Astrocyte (in vitro differentiated cells and primary cell): ENCODE measurements at regions not wholly inside any gene's neighbourhood (a gene's known extent, or its start where the extent isn't known, plus 50 kb on each side); places are given as distances from the start of the nearest gene placed in this dataset.

ENCODE experiments used
- DNase-seq: peaks from one replicate; pipeline ENCODE4 v3.0.0-alpha.2; 2010; ENCODE audit warnings: low read depth
- FAIRE-seq: peaks from 2 replicates; lab custom pipeline; 2011; peaks lifted over from hg19 to GRCh38; lab: Jason Lieb, UNC
- H2AFZ ChIP-seq: 2 replicates; pipeline ENCODE4 v1.6.0; 2012; ENCODE audit warnings: low read depth, low read length, inconsistent platforms
- H3K27ac ChIP-seq: 2 replicates; pipeline ENCODE4 v1.5.1; 2011; ENCODE audit warnings: low read depth, low read length, inconsistent platforms
- H3K27me3 ChIP-seq: 2 replicates; pipeline ENCODE4 v1.6.0; 2011; ENCODE audit warnings: low read length, inconsistent platforms; ENCODE audit not compliant: insufficient read depth
- H3K36me3 ChIP-seq: 2 replicates; pipeline ENCODE4 v1.5.1; 2011; ENCODE audit warnings: low read length, inconsistent platforms; ENCODE audit not compliant: insufficient read depth
- H3K4me1 ChIP-seq: 2 replicates; pipeline ENCODE4 v1.5.1; 2011; ENCODE audit warnings: low read length, inconsistent platforms; ENCODE audit not compliant: insufficient read depth
- H3K4me2 ChIP-seq: 2 replicates; pipeline ENCODE4 v1.6.0; 2012; ENCODE audit warnings: low read length, inconsistent platforms
- H3K4me3 ChIP-seq: 2 replicates; pipeline ENCODE4 v1.5.1; 2011; ENCODE audit warnings: low read depth, mild to moderate bottlenecking, low read length, inconsistent platforms; ENCODE audit not compliant: insufficient read depth
- H3K79me2 ChIP-seq: 2 replicates; pipeline ENCODE4 v1.6.0; 2012; ENCODE audit warnings: mild to moderate bottlenecking, low read length, inconsistent platforms; ENCODE audit not compliant: insufficient read depth
- H3K9ac ChIP-seq: 2 replicates; pipeline ENCODE4 v1.6.0; 2012; ENCODE audit warnings: mild to moderate bottlenecking, low read length, inconsistent platforms
- H3K9me3 ChIP-seq: 2 replicates; pipeline ENCODE4 v1.5.1; 2012; ENCODE audit warnings: low read depth, mild to moderate bottlenecking, low read length, inconsistent platforms; ENCODE audit not compliant: insufficient read depth
- H4K20me1 ChIP-seq: 2 replicates; pipeline ENCODE4 v1.6.0; 2012; ENCODE audit warnings: low read length, inconsistent platforms; ENCODE audit not compliant: insufficient read depth
- H3K27ac Mint-ChIP-seq: one replicate; pipeline ENCODE4 v1.8.0; 2021; ENCODE audit warnings: mild to moderate bottlenecking, mixed read lengths; ENCODE audit not compliant: unreplicated experiment
- H3K27me3 Mint-ChIP-seq: one replicate; pipeline ENCODE4 v1.8.0; 2021; ENCODE audit warnings: low read depth, mixed read lengths; ENCODE audit not compliant: unreplicated experiment
- H3K36me3 Mint-ChIP-seq: one replicate; pipeline ENCODE4 v1.8.0; 2021; ENCODE audit warnings: low read depth, mixed read lengths; ENCODE audit not compliant: unreplicated experiment
- H3K4me1 Mint-ChIP-seq: one replicate; pipeline ENCODE4 v1.8.0; 2021; ENCODE audit warnings: low read depth, mixed read lengths; ENCODE audit not compliant: unreplicated experiment
- H3K4me3 Mint-ChIP-seq: one replicate; pipeline ENCODE4 v1.8.0; 2021; ENCODE audit warnings: mild to moderate bottlenecking, moderate library complexity, mixed read lengths; ENCODE audit not compliant: unreplicated experiment
- H3K9me3 Mint-ChIP-seq: one replicate; pipeline ENCODE4 v1.8.0; 2021; ENCODE audit warnings: mild to moderate bottlenecking, mixed read lengths; ENCODE audit not compliant: unreplicated experiment
- CTCF ChIP-seq: IDR thresholded peaks from 2 replicates; pipeline ENCODE4 v1.5.1; 2011; ENCODE audit warnings: low read depth, mild to moderate bottlenecking, inconsistent platforms, low read length, moderate library complexity; ENCODE audit not compliant: insufficient read depth
- EZH2 ChIP-seq: IDR thresholded peaks from 2 replicates; pipeline ENCODE4 v1.6.1; 2012; ENCODE audit warnings: mild to moderate bottlenecking, low read length, inconsistent platforms; ENCODE audit not compliant: insufficient read depth

DNA sequence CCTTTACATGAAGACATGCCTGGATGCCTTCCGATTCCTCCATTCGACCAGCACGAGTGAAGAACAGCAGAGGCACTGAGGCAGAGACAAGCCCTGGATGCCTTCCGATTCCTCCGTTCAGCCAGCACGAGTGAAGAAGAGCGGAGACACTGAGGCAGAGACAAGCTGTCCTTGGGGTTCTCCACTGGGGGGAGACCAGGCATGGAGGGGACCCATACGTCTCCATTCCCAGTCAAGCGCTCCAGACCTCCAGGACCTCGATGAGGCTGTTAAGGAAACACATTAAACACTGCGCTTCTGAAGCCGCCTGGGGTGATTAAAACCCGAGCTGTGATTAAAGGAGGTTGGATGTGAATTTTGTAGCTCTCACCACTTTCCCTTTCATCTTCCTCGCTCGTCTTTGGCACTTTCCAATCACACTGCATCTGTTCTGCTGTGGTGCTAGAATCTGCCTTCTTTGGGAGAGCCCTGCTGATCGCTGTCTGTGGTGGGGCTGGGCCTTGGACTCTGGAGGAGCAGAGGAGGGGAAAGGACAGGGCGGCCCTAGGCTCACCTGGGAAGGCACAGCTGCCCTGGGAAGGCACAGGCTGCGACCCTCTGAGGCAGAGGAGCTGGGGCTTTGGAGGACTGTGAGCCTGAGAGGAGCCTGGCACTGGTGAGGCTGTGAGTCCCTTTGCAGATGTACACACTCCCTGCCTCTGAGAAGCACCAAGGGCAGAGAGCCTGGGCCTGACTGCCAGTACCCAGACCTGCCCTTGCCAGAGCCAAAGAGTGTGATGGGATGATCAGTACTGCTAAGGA is 463.1 kb upstream of the HS6ST1 start:
- Histone ChIP-seq H3K4me2 (no peak overlapping the region), H3K36me3 (no peaks in the 10 kb centered on the region), H2AFZ (no peak overlapping the region), H3K27me3 (no peaks in the 10 kb centered on the region), H4K20me1 (no peaks in the 10 kb centered on the region), H3K79me2 (no peaks in the 10 kb centered on the region), H3K9ac (no peak overlapping the region), H3K4me1 (peaks cover 2% of the 10 kb centered on the region), H3K27ac (no peak overlapping the region), H3K4me3 (no peak overlapping the region), H3K9me3 (no peaks in the 10 kb centered on the region)
- no peak for TF ChIP-seq CTCF
- no peak for TF ChIP-seq EZH2
- DNase-seq: no peak
- Mint-ChIP-seq H3K27ac (no peak overlapping the region), H3K36me3 (no peaks in the 10 kb centered on the region), H3K4me1 (peaks cover 9% of the 10 kb centered on the region), H3K27me3 (peaks cover 28% of the 10 kb centered on the region), H3K4me3 (no peak overlapping the region), H3K9me3 (peaks cover 2% of the 10 kb centered on the region)
- no peak for FAIRE-seq

DNA sequence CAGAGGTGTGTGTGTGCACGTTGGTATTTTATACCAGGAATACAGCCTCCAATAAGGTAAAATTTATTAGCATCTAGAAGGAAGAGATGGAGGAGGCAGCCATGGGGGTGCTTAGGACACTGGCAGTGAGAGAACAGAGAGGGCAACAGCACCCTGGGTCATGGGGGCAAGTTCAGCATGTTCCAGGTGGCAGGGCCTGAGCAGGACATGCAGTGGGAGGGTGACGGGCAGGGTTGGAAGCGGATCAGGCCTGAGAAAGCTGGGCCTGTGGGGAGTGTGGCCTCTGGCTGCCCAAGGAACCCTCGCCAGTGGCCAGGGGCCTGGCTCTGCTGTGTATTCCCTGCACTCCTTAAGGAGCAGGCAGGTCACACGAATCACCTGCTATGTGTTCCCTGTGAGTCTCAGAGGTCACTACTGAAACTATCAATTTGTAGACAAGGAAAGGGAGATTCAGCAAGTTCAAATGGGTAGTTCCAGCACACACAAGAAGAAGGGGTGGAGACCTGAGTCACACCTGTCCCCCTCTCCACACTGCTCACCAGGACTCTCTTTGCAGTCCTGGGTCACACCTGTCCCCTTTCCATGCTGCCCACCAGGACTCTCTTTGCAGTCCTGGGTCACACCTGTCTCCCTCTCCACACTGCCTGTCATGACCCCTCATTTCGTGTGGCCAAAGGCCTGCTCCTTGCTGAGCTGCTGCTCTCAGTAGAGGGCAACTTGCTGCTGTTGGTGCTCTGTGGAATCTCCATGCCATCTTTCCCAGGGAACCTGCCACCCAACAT is 463.9 kb upstream of the HS6ST1 start:
- H3K4me3 Mint-ChIP-seq: no peak overlapping the region
- no peak overlapping the region for H3K9ac ChIP-seq
- H3K27me3 Mint-ChIP-seq: peaks cover 28% of the 10 kb centered on the region
- H3K27me3 ChIP-seq: no peaks in the 10 kb centered on the region
- no peaks in the 10 kb centered on the region for H3K9me3 ChIP-seq
- no peak for FAIRE-seq
- H3K36me3 ChIP-seq: no peaks in the 10 kb centered on the region
- H3K4me1 Mint-ChIP-seq: peaks cover 11% of the 10 kb centered on the region
- H3K9me3 Mint-ChIP-seq: peaks cover 2% of the 10 kb centered on the region
- H3K4me1 ChIP-seq: peaks cover 2% of the 10 kb centered on the region
- TF ChIP-seq CTCF: no peak
- TF ChIP-seq EZH2: no peak
- H3K27ac ChIP-seq: no peak overlapping the region
- no peaks in the 10 kb centered on the region for H4K20me1 ChIP-seq
- no peaks in the 10 kb centered on the region for H3K36me3 Mint-ChIP-seq
- no peak overlapping the region for H3K4me3 ChIP-seq
- no peaks in the 10 kb centered on the region for H3K79me2 ChIP-seq
- no peak overlapping the region for H2AFZ ChIP-seq
- no peak overlapping the region for H3K27ac Mint-ChIP-seq
- H3K4me2 ChIP-seq: no peak overlapping the region
- no peak for DNase-seq
